ENCODE measurements at regions not wholly inside any gene's neighbourhood (a gene's known extent, or its start where the extent isn't known, plus 50 kb on each side); places are given as distances from the start of the nearest gene placed in this dataset.

GRCh38 chr10:113236998-113237397 lies 287.0 kb downstream of the TCF7L2 start:
- CTCF ChIA-PET, result no interaction called here
- H3K36me3 ChIP-seq (ENCODE audit: insufficient read depth, low read length, poor library complexity, severe bottlenecking), result no peaks in the 10 kb centered on the region
- H3K9me3 ChIP-seq (ENCODE audit: low read depth, low read length, poor library complexity, severe bottlenecking), result no peaks in the 10 kb centered on the region
- POLR2A ChIA-PET (ENCODE audit: low non-redundant PET), result no interaction called here
- peaks cover 12% of the 10 kb centered on the region for H3K27me3 ChIP-seq (replicated peaks; ENCODE audit: insufficient read depth, low read depth, low read length, poor library complexity)
- no peak overlapping the region for H3K27ac ChIP-seq (ENCODE audit: low read depth, low read length, poor library complexity, severe bottlenecking)
- no peaks in the 10 kb centered on the region for H3K4me1 ChIP-seq (ENCODE audit: insufficient read depth, low read length, poor library complexity, severe bottlenecking)
- intact Hi-C loops (cut with micrococcal nuclease; ENCODE audit: unreplicated experiment), result no loop called here
- BruUV-seq (replicated peaks), result no TSS peak
- H3K4me3 ChIP-seq (ENCODE audit: low read depth, low read length, poor library complexity, severe bottlenecking), result no peak overlapping the region
- no peak for TF ChIP-seq EZH2 (IDR thresholded peaks at IDR 0.05; ENCODE audit: borderline replicate concordance, low read depth, low read length, poor library complexity, severe bottlenecking)
- DNase-seq (ENCODE audit: low spot score), result no peak

- ChIA-PET CTCF (no interaction called here), POLR2A (ENCODE audit: low non-redundant PET) (interaction anchor here (0.5 to 0.7 kb wide), 2 partner anchors 130 to 729 kb away, joined by 5 to 7 read pairs; no protein-coding TSS in a partner anchor)
- no TSS peak for BruUV-seq (replicated peaks)
- H3K9me3 ChIP-seq (ENCODE audit: low read depth, low read length, poor library complexity, severe bottlenecking), result no peaks in the 10 kb centered on the region
- H3K27ac ChIP-seq (ENCODE audit: low read depth, low read length, poor library complexity, severe bottlenecking), result no peak overlapping the region
- H3K4me1 ChIP-seq (ENCODE audit: insufficient read depth, low read length, poor library complexity, severe bottlenecking), result no peaks in the 10 kb centered on the region
- H3K4me3 ChIP-seq (ENCODE audit: low read depth, low read length, poor library complexity, severe bottlenecking), result no peak overlapping the region
- intact Hi-C loops (cut with micrococcal nuclease; ENCODE audit: unreplicated experiment), result no loop called here
- no peak for TF ChIP-seq EZH2 (IDR thresholded peaks at IDR 0.05; ENCODE audit: borderline replicate concordance, low read depth, low read length, poor library complexity, severe bottlenecking)
- no peak for TF ChIP-seq CTCF (conservative IDR thresholded peaks at IDR 0.05; ENCODE audit: low read depth, low read length)
- no peaks in the 10 kb centered on the region for H3K36me3 ChIP-seq (ENCODE audit: insufficient read depth, low read length, poor library complexity, severe bottlenecking)
- peaks cover 12% of the 10 kb centered on the region for H3K27me3 ChIP-seq (replicated peaks; ENCODE audit: insufficient read depth, low read depth, low read length, poor library complexity)
- DNase-seq (ENCODE audit: low spot score), result no peak
Measured at GRCh38 chr10:113239566-113240350, 289.7 kb downstream of the TCF7L2 start.

DNA sequence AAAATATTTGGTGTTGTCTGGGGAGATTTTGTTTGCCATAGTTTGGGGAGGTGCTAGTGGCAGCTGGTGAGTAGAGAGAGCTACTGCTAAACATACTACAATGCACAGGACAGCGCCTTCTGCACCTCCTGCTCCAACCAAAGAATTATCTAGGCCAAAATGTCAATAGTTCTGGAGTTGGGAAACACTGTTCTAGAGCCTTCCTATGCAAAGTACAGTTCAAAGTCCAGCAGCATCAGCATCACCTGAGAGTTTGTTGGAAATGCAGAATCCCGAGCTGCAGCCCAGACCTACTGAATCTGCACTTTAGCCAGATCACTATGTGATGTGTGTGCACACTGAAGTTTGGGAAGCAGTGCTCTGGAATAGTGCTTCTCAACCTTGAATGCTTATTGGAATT lies 290.7 kb downstream of the TCF7L2 start:
- no peak for TF ChIP-seq CTCF (conservative IDR thresholded peaks at IDR 0.05; ENCODE audit: low read depth, low read length)
- no peak for TF ChIP-seq EZH2 (IDR thresholded peaks at IDR 0.05; ENCODE audit: borderline replicate concordance, low read depth, low read length, poor library complexity, severe bottlenecking)
- ChIA-PET CTCF (no interaction called here), POLR2A (ENCODE audit: low non-redundant PET) (no interaction called here)
- H3K36me3 ChIP-seq (ENCODE audit: insufficient read depth, low read length, poor library complexity, severe bottlenecking), result no peaks in the 10 kb centered on the region
- H3K27me3 ChIP-seq (replicated peaks; ENCODE audit: insufficient read depth, low read depth, low read length, poor library complexity), result peaks cover 12% of the 10 kb centered on the region
- no peak overlapping the region for H3K4me3 ChIP-seq (ENCODE audit: low read depth, low read length, poor library complexity, severe bottlenecking)
- no peaks in the 10 kb centered on the region for H3K9me3 ChIP-seq (ENCODE audit: low read depth, low read length, poor library complexity, severe bottlenecking)
- BruUV-seq (replicated peaks), result no TSS peak
- no peak overlapping the region for H3K27ac ChIP-seq (ENCODE audit: low read depth, low read length, poor library complexity, severe bottlenecking)
- intact Hi-C loops (cut with micrococcal nuclease; ENCODE audit: unreplicated experiment), result no loop called here
- DNase-seq (ENCODE audit: low spot score), result no peak
- H3K4me1 ChIP-seq (ENCODE audit: insufficient read depth, low read length, poor library complexity, severe bottlenecking), result no peaks in the 10 kb centered on the region
